Heart right ventricle (tissue), 16 donors: ENCODE measurements at regions not wholly inside any gene's neighbourhood (a gene's known extent, or its start where the extent isn't known, plus 50 kb on each side); places are given as distances from the start of the nearest gene placed in this dataset.

Experiments
- ATAC-seq, 8 donors: fragments of 200-7000 bp; cut with Tn5 transposase; one replicate each; pipeline ENCODE4 v1.9.1; 2020; ENCODE audit warnings: mild to moderate bottlenecking in 8 of 8, moderate library complexity in 8 of 8, moderate number of reproducible peaks in 1 of 8
- DNase-seq, 2 donors: peaks; one replicate each; pipeline ENCODE4 v3.0.0-alpha.2; 2020
- H3K27ac ChIP-seq, 10 donors: fragments of 200-600 bp; sonication (generic) in 2 of 10; one replicate each; pipeline versions ENCODE4 v1.5.0 to v1.8.0; 2020 to 2022; ENCODE audit warnings: mild to moderate bottlenecking in 3 of 10
- H3K27me3 ChIP-seq, 7 donors: fragments of 200-600 bp; one replicate each; pipeline ENCODE4 v1.8.0; 2021 to 2022; ENCODE audit warnings: mild to moderate bottlenecking in 2 of 7
- H3K36me3 ChIP-seq, 9 donors: fragments of 200-600 bp; sonication (generic) in 1 of 9; one replicate each; pipeline versions ENCODE4 v1.5.0 to v1.8.0; 2020 to 2022; ENCODE audit warnings: mild to moderate bottlenecking in 2 of 9
- H3K4me1 ChIP-seq, 9 donors: fragments of 200-600 bp; sonication (generic) in 1 of 9; one replicate each; pipeline versions ENCODE4 v1.5.0 to v1.8.0; 2020 to 2022; ENCODE audit warnings: mild to moderate bottlenecking in 4 of 9
- H3K4me3 ChIP-seq, 10 donors: fragments of 200-600 bp; sonication (generic) in 2 of 10; one replicate each; pipeline versions ENCODE4 v1.5.0 to v1.8.0; 2020 to 2022; ENCODE audit warnings: mild to moderate bottlenecking in 7 of 10, moderate library complexity in 2 of 10
- H3K9me3 ChIP-seq, 11 donors: fragments of 200-600 bp in 10 of 11; sonication (generic) in 2 of 11; one replicate each; pipeline versions ENCODE4 v1.5.0 to v1.8.0; 2013 to 2022; ENCODE audit warnings: mild to moderate bottlenecking in 2 of 11, control low read depth in 1 of 11, moderate library complexity in 1 of 11
- WGBS, 2 donors: extraction: QIAGEN DNeasy Blood & Tissue Kit; methylation state at CpG; one replicate each; pipeline ENCODE4 v1.1.7; 2013; ENCODE audit warnings: inconsistent platforms in 1 of 2; 5-methylcytosine and 5-hydroxymethylcytosine counted together
- intact Hi-C, 10 donors: fragments of 100-400 bp; cut with DNase I; formaldehyde crosslinking; loops; one replicate each; pipeline versions ENCODE4 v1.11.1 to v1.14.2; 2022
- TF ChIP-seq, protein P1 (sequence below), 9 donors: fragments of 200-600 bp; sonication (generic) in 2 of 9; IDR thresholded peaks; one replicate each; pipeline versions ENCODE4 v1.5.0 to v1.8.0; 2021 to 2022; ENCODE audit warnings: antibody characterized with exemption in 9 of 9, mild to moderate bottlenecking in 5 of 9, moderate library complexity in 1 of 9
- donor health status: Arrhythmogenic right ventricular cardiomyopathy.
- donor health status: ischemic (EF 13 %, LVEDD 7.1; RV severe dilation, severe dysfunction).
- donor health status: healthy with polysubstance abuse.
- donor health status: DM: no; HTN: yes; CAD: no.
- donor health status: DM: no; HTN: no; CAD: no.
- donor health status: ischemic (EF 25% LVEDD 6.9; RV normal size, moderate dysfunction).
- donor health status: ischemic (EF 25% LVEDD 5.7; RV mildly dilated, moderate dysfunction).
- donor health status: healthy.
- donor health status: DM: yes; HTN: yes; CAD: no.
- donor health status: Ischemic cardiomyopathy.
- donor health status: ischemic (EF 35%, LVEDD 5.7; RV mildly dilated, moderate dysfunction).
- donor health status: nonischemic (EF 11% LVEDD 7.7; RV severe dilation, severe dysfunction).
- donor health status: DM: yes; HTN: yes; CAD: no.
- donor health status: PGD.
- donor health status: ischemic (EF 29% LVEDD 5.4; RV normal size, mild dysfunction).
- donor health status: nonischemic (EF 23%, LVEDD 6.1; RV moderate dilation, normal function).

DNA sequence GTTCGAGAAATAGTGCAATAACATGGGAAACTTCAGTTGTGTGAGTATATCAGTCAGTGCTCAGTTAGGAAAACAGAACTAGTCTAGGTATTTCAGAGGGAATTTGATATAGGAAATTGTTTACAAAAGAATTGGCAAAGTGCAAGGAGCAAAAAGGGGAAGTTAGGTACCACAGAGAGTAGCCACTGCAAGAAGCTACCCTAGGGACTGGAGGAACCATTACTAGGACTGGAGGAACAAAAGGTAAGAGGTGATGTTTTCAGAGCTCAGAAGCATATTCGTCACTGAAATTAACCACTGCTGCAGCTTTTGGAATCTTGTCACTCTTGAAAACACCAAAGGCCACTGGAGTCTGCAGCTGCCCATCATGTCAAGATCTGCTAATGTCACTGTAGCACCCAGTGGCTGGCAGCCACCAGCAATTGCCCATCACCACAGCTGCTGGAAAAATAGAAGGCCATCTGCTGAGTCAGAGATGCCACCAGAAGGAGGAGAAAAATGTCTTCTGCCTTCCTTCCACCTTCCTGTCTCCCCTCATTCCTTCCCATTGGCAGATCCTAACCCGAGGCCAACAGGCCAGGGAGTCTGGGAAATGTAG is 160.6 kb upstream of the RPS6KA3 start:
- TF ChIP-seq, protein P1, sequence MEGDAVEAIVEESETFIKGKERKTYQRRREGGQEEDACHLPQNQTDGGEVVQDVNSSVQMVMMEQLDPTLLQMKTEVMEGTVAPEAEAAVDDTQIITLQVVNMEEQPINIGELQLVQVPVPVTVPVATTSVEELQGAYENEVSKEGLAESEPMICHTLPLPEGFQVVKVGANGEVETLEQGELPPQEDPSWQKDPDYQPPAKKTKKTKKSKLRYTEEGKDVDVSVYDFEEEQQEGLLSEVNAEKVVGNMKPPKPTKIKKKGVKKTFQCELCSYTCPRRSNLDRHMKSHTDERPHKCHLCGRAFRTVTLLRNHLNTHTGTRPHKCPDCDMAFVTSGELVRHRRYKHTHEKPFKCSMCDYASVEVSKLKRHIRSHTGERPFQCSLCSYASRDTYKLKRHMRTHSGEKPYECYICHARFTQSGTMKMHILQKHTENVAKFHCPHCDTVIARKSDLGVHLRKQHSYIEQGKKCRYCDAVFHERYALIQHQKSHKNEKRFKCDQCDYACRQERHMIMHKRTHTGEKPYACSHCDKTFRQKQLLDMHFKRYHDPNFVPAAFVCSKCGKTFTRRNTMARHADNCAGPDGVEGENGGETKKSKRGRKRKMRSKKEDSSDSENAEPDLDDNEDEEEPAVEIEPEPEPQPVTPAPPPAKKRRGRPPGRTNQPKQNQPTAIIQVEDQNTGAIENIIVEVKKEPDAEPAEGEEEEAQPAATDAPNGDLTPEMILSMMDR (IDR thresholded peaks at IDR 0.05) = no peak
- Histone ChIP-seq H3K4me1 (peaks cover 0 to under 1% (median 0%) of the 10 kb centered on the region in 9 donors), H3K4me3 (no peak overlapping the region), H3K27me3 (peaks cover 0 to 24% (median 0%) of the 10 kb centered on the region in 7 donors), H3K9me3 (peaks cover 0 to 5% (median 0%) of the 10 kb centered on the region in 11 donors), H3K27ac (no peak overlapping the region), H3K36me3 (no peaks in the 10 kb centered on the region)
- 80 to 81% methylated on average over 3 of the region's 3 CpGs for WGBS, 2 donors
- ATAC-seq = no peak
- DNase-seq = no peak
- intact Hi-C loops = no loop called here

DNA sequence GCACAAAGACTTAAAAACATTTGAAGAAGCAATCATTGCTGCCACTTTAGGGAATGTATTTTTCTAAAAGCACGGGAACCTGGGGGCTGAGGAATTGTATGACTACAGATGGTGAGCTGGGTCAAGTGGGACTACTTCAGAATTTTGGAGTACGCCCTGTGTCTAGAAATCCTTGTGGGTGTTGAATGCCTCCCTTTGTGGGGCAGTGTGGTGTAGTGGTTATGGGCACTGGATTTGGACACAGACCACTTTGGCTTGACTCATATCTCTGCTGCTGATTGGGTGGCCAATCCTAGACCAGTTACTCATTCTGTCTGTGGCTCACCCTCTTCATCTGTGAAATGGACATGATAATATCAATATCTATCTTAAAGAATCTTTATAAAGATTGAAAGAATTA is 155.0 kb upstream of the RPS6KA3 start:
- peaks cover 0 to 5% (median 0%) of the 10 kb centered on the region in 11 donors for H3K9me3 ChIP-seq
- H3K27me3 ChIP-seq = peaks cover 0 to 9% (median 0%) of the 10 kb centered on the region in 7 donors
- no peak overlapping the region for H3K27ac ChIP-seq
- H3K4me3 ChIP-seq = no peak overlapping the region
- 69 to 91% methylated on average over 2 of the region's 2 CpGs for WGBS, 2 donors
- intact Hi-C loops = no loop called here
- H3K4me1 ChIP-seq = no peaks in the 10 kb centered on the region
- TF ChIP-seq, protein P1 (IDR thresholded peaks at IDR 0.05) = no peak
- no peaks in the 10 kb centered on the region for H3K36me3 ChIP-seq
- ATAC-seq (no peak), DNase-seq (no peak)

DNA sequence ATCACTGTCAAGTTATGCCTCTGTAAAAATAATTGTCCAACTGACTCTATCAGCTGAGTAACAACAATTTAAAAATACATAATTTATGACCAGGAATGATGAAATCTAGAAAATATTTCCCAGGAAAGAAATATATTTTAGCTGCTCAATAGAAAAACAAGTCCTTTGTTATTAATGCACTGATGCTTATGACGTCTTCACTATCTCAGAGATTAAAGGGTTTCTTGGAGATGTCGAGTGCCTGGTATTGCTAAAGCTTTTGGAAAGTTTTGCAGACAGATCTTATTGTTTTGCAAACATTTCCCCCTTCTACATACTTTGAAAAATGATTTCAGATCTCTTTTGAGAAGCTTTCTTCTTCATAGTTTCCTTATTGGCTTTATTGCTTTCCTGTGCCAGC is 154.6 kb upstream of the RPS6KA3 start:
- H3K4me3 ChIP-seq = no peak overlapping the region
- H3K27ac ChIP-seq = no peak overlapping the region
- ATAC-seq (no peak), DNase-seq (no peak)
- no peaks in the 10 kb centered on the region for H3K4me1 ChIP-seq
- WGBS, 2 donors = 40 to 43% methylated on average over 2 of the region's 2 CpGs
- TF ChIP-seq, protein P1 (IDR thresholded peaks at IDR 0.05) = no peak
- peaks cover 0 to 5% (median 0%) of the 10 kb centered on the region in 11 donors for H3K9me3 ChIP-seq
- peaks cover 0 to 9% (median 0%) of the 10 kb centered on the region in 7 donors for H3K27me3 ChIP-seq
- no peaks in the 10 kb centered on the region for H3K36me3 ChIP-seq
- intact Hi-C loops = no loop called here

DNA sequence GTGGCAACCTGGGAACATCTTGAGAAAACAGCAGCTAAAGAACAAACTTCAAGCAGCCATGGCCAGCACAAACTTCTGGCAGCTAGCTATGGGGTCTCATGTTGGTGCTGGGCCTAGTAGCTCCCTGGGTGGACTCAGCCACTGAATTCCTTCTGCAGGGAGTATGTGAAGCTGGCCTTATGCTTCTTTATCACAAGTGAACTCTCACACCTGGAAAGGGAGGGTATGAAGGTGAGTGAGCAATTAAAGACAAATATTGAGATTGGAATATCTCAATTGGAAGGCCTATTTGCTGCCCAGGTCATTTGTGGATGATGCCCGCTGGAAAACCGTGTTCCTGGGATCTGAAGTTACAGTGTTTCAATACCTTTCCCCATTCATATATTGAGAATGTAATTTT is 153.3 kb upstream of the RPS6KA3 start:
- Histone ChIP-seq H3K9me3 (peaks cover 0 to 5% (median 0%) of the 10 kb centered on the region in 11 donors), H3K27ac (no peak overlapping the region), H3K4me3 (no peak overlapping the region), H3K27me3 (peaks cover 0 to 9% (median 0%) of the 10 kb centered on the region in 7 donors), H3K4me1 (no peaks in the 10 kb centered on the region), H3K36me3 (no peaks in the 10 kb centered on the region)
- no peak for ATAC-seq
- intact Hi-C loops = no loop called here
- TF ChIP-seq, protein P1 (IDR thresholded peaks at IDR 0.05) = no peak
- WGBS, 2 donors = 97% methylated on average over 2 of the region's 2 CpGs
- DNase-seq = no peak
